Osteoblast (primary cell): ENCODE measurements at regions not wholly inside any gene's neighbourhood (a gene's known extent, or its start where the extent isn't known, plus 50 kb on each side); places are given as distances from the start of the nearest gene placed in this dataset.

Experiments used
- DNase-seq: peaks from one replicate; pipeline ENCODE4 v3.0.0; 2011; ENCODE audit warnings: low spot score, mixed read lengths; ENCODE audit not compliant: insufficient read length; ENCODE audit errors: missing footprints
- H2AFZ ChIP-seq: 2 replicates; pipeline ENCODE4 v1.6.0; 2011; ENCODE audit warnings: mild to moderate bottlenecking, low read length
- H3K27ac ChIP-seq: 2 replicates; pipeline ENCODE4 v1.5.1; 2011; ENCODE audit warnings: mild to moderate bottlenecking, low read depth, low read length, moderate library complexity
- H3K27me3 ChIP-seq: 2 replicates; pipeline ENCODE4 v1.6.0; 2012; ENCODE audit warnings: mild to moderate bottlenecking, control low read depth, inconsistent platforms, low read length, moderate library complexity; ENCODE audit not compliant: insufficient read depth
- H3K36me3 ChIP-seq: 2 replicates; pipeline ENCODE4 v1.5.1; 2011; ENCODE audit warnings: mild to moderate bottlenecking, low read length, control low read depth, moderate library complexity; ENCODE audit not compliant: insufficient read depth
- H3K4me1 ChIP-seq: 2 replicates; pipeline ENCODE4 v1.5.1; 2011; ENCODE audit warnings: mild to moderate bottlenecking, low read length, control low read depth, moderate library complexity; ENCODE audit not compliant: insufficient read depth
- H3K4me2 ChIP-seq: 2 replicates; pipeline ENCODE4 v1.6.0; 2011; ENCODE audit warnings: mild to moderate bottlenecking, low read length; ENCODE audit not compliant: insufficient read depth
- H3K4me3 ChIP-seq: fragments of 200-600 bp; sonication (generic); 3 replicates; pipeline ENCODE4 v1.5.1; 2012; ENCODE audit warnings: mild to moderate bottlenecking, low read length, inconsistent platforms; ENCODE audit not compliant: insufficient read depth
- H3K79me2 ChIP-seq: 2 replicates; pipeline ENCODE4 v1.6.0; 2012; ENCODE audit warnings: mild to moderate bottlenecking, low read length, control low read depth, inconsistent platforms; ENCODE audit not compliant: insufficient read depth
- H3K9me3 ChIP-seq: 2 replicates; pipeline ENCODE4 v1.5.1; 2011; ENCODE audit warnings: low read depth, low read length, control low read depth
- H4K20me1 ChIP-seq: 2 replicates; pipeline ENCODE4 v1.6.0; 2012; ENCODE audit warnings: mild to moderate bottlenecking, low read length, control low read depth; ENCODE audit not compliant: insufficient read depth
- TF ChIP-seq, protein P1 (sequence below): IDR thresholded peaks from 2 replicates; pipeline ENCODE4 v1.5.1; 2011; ENCODE audit warnings: mild to moderate bottlenecking, low read depth, low read length, moderate library complexity; ENCODE audit errors: extremely low read depth

DNA sequence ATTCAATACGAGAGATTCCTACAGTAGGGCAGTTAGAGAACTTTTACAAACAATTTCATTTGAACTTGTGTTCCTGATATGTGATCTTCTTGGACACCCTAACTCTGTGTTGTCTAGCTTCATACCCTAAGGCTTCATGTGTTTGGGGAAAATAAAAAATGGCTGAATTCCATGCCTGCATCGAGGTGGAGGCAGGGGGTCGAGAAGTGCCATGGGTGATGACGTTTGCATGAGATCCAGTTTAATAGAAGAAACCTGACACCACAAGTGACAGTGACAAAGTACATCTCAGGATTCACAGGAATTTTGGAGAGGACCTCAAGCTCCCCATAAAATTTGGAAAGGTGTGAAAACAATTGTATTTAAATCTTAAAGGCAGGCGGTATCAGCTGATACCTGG, 169.2 kb upstream of the NABP1 start:
- no peak for DNase-seq
- no peak overlapping the region for H2AFZ ChIP-seq
- no peaks in the 10 kb centered on the region for H3K9me3 ChIP-seq
- H4K20me1 ChIP-seq = no peaks in the 10 kb centered on the region
- H3K4me3 ChIP-seq = no peak overlapping the region
- TF ChIP-seq, protein P1, sequence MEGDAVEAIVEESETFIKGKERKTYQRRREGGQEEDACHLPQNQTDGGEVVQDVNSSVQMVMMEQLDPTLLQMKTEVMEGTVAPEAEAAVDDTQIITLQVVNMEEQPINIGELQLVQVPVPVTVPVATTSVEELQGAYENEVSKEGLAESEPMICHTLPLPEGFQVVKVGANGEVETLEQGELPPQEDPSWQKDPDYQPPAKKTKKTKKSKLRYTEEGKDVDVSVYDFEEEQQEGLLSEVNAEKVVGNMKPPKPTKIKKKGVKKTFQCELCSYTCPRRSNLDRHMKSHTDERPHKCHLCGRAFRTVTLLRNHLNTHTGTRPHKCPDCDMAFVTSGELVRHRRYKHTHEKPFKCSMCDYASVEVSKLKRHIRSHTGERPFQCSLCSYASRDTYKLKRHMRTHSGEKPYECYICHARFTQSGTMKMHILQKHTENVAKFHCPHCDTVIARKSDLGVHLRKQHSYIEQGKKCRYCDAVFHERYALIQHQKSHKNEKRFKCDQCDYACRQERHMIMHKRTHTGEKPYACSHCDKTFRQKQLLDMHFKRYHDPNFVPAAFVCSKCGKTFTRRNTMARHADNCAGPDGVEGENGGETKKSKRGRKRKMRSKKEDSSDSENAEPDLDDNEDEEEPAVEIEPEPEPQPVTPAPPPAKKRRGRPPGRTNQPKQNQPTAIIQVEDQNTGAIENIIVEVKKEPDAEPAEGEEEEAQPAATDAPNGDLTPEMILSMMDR = no peak
- H3K79me2 ChIP-seq = no peaks in the 10 kb centered on the region
- H3K27me3 ChIP-seq = no peaks in the 10 kb centered on the region
- H3K4me1 ChIP-seq = no peaks in the 10 kb centered on the region
- no peaks in the 10 kb centered on the region for H3K36me3 ChIP-seq
- H3K4me2 ChIP-seq = no peak overlapping the region
- H3K27ac ChIP-seq = no peak overlapping the region

DNA sequence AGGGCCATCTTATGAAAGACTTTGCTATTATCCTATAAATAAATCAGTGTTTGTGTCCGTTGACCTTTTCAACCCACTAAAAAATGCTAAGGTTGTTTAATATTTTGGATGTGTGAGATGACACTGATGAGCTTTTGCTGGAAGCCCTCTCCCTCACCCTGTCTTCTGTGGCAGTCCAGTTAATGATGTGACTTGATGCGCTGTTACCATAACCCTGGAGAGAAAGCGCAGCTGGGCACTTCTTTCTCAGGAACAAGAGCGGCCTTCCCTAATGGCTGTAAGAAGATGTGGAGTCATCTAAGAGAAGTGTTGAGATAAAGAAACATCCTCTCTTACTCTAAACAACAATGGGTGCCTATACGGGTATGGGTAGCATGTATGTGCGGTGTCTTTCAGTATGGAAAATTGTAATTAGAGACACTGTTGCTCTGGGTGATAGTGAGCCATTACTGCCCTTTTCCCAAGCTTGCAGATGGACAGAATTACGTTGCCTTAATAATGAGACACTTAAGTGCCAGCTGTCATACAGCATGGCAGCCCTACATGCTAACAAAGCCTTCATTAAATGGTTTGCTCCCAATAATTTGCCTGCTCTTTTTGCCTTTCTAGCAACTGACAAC, 165.6 kb upstream of the NABP1 start:
- Histone ChIP-seq H3K9me3 (no peaks in the 10 kb centered on the region), H3K36me3 (no peaks in the 10 kb centered on the region), H4K20me1 (no peaks in the 10 kb centered on the region), H3K27me3 (no peaks in the 10 kb centered on the region), H3K4me3 (no peak overlapping the region), H2AFZ (peak overlapping the region; percentile 40), H3K4me2 (no peak overlapping the region), H3K27ac (no peak overlapping the region), H3K79me2 (no peaks in the 10 kb centered on the region), H3K4me1 (peaks cover 5% of the 10 kb centered on the region)
- DNase-seq = no peak
- TF ChIP-seq, protein P1 = no peak

DNA sequence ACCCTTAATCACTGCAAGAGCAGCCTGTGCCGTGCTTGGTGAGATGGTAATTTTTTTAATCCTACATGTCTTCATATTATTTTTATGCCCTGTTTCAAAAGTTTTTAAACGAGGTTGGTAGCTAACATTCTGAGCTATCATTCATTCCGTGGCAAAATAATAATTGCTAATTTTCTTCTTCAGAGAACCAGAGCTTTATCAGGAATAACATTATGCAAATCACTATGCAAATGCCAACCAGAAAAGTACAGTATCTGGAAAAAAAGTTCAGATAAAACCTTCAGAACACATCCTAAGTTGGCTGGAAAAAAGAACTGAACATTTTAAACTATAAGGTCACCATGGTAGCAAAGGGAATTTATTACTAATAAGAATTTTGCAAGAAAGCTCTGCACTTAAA, 165.1 kb upstream of the NABP1 start:
- Histone ChIP-seq H3K27ac (no peak overlapping the region), H3K4me2 (no peak overlapping the region), H3K36me3 (no peaks in the 10 kb centered on the region), H3K9me3 (no peaks in the 10 kb centered on the region), H3K4me1 (peaks cover 5% of the 10 kb centered on the region), H2AFZ (peak overlapping the region; percentile 40), H3K79me2 (no peaks in the 10 kb centered on the region), H4K20me1 (no peaks in the 10 kb centered on the region), H3K27me3 (no peaks in the 10 kb centered on the region), H3K4me3 (no peak overlapping the region)
- no peak for DNase-seq
- TF ChIP-seq, protein P1 = no peak

DNA sequence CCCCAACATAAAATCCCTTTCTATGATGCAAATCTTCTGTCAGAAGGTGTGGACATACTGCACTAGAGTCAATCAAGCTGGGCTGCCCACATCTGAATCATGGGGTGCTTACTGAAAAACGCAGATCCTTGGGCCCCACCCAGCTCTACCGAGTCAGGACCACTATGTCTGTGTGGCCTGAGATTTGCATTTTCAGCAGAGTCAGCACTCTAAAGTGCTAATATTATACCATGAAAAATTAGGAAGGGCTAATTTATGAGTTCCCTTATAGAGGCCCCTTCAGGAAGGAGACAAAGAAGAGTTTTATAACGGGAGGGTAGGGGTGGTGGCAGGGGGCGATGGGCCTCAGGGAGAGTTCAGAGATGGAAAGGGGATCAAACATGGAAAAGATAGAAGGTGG, 163.3 kb upstream of the NABP1 start:
- TF ChIP-seq, protein P1 = no peak
- Histone ChIP-seq H3K4me1 (peaks cover 5% of the 10 kb centered on the region), H2AFZ (no peak overlapping the region), H3K36me3 (no peaks in the 10 kb centered on the region), H3K27ac (no peak overlapping the region), H3K9me3 (no peaks in the 10 kb centered on the region), H3K79me2 (no peaks in the 10 kb centered on the region), H3K4me3 (no peak overlapping the region), H3K4me2 (no peak overlapping the region), H3K27me3 (no peaks in the 10 kb centered on the region), H4K20me1 (no peaks in the 10 kb centered on the region)
- DNase-seq = no peak
